VCaP (cell line): ENCODE measurements at regions not wholly inside any gene's neighbourhood (a gene's known extent, or its start where the extent isn't known, plus 50 kb on each side); places are given as distances from the start of the nearest gene placed in this dataset.
"Not testable (repeated sequence)": the region's sequence is repeated elsewhere in the genome, so short reads cannot be mapped to it uniquely, and the experiment has no call there.

ENCODE experiments used
- H3K27ac ChIP-seq: fragments of 450-650 bp; 2 replicates; pipeline ENCODE4 v1.5.1; 2017
- CTCF ChIP-seq: fragments of 450-650 bp; conservative IDR thresholded peaks from 2 replicates; pipeline ENCODE4 v1.5.1; 2017; ENCODE audit warnings: mild to moderate bottlenecking, moderate library complexity

- TF ChIP-seq CTCF, result no peak
- H3K27ac ChIP-seq, result no peak overlapping the region
Observed at GRCh38 chr16:62814891-62815290, 778.7 kb upstream of the CDH8 start.

GRCh38 chr16:62805221-62805857 lies 769.1 kb upstream of the CDH8 start:
- TF ChIP-seq CTCF, result no peak
- H3K27ac ChIP-seq, result no peak overlapping the region

- no peak for TF ChIP-seq CTCF
Observed at GRCh38 chr16:62794724-62795123, 758.5 kb upstream of the CDH8 start.

GRCh38 chr16:62780081-62780480 lies 743.8 kb upstream of the CDH8 start:
- not testable (repeated sequence) for H3K27ac ChIP-seq

More at GRCh38 chr16:62794724-62795123, 758.5 kb upstream of the CDH8 start:
- no peak overlapping the region for H3K27ac ChIP-seq

GRCh38 chr16:62764572-62764971 lies 728.3 kb upstream of the CDH8 start:
- TF ChIP-seq CTCF, result no peak
- H3K27ac ChIP-seq, result no peak overlapping the region

GRCh38 chr16:62760398-62760797 lies 724.2 kb upstream of the CDH8 start:
- TF ChIP-seq CTCF, result no peak

GRCh38 chr16:62755938-62756337 lies 719.7 kb upstream of the CDH8 start:
- H3K27ac ChIP-seq, result no peak overlapping the region
- TF ChIP-seq CTCF, result no peak

More at GRCh38 chr16:62760398-62760797, 724.2 kb upstream of the CDH8 start:
- no peak overlapping the region for H3K27ac ChIP-seq

GRCh38 chr16:62752854-62753253 lies 716.6 kb upstream of the CDH8 start:
- TF ChIP-seq CTCF, result no peak

More at GRCh38 chr16:62752854-62753253, 716.6 kb upstream of the CDH8 start:
- no peak overlapping the region for H3K27ac ChIP-seq
